Right renal pelvis (tissue), 4 donors: ENCODE measurements at regions not wholly inside any gene's neighbourhood (a gene's known extent, or its start where the extent isn't known, plus 50 kb on each side); places are given as distances from the start of the nearest gene placed in this dataset.

ENCODE experiments used
- DNase-seq, 4 donors: peaks; one replicate each; pipeline ENCODE4 v3.0.0-alpha.2; 2013; ENCODE audit warnings: low read depth in 4 of 4, low spot score in 3 of 4, missing footprints in 1 of 4

GRCh38 chr14:97331526-97331925, 534.3 kb downstream of the VRK1 start:
- DNase-seq = no peak

GRCh38 chr14:97336179-97336578, 539.0 kb downstream of the VRK1 start:
- DNase-seq = no peak

- DNase-seq = no peak
Observed at GRCh38 chr14:97336816-97337215, 539.6 kb downstream of the VRK1 start.

- no peak for DNase-seq
Observed at GRCh38 chr14:97337267-97337666, 540.1 kb downstream of the VRK1 start.

- no peak for DNase-seq
Observed at GRCh38 chr14:97337670-97338069, 540.5 kb downstream of the VRK1 start.

- no peak for DNase-seq
Observed at GRCh38 chr14:97344666-97345065, 547.5 kb downstream of the VRK1 start.

GRCh38 chr14:97346675-97347074, 549.5 kb downstream of the VRK1 start:
- DNase-seq = no peak

- DNase-seq = no peak
Observed at GRCh38 chr14:97349463-97349862, 552.3 kb downstream of the VRK1 start.

- no peak for DNase-seq
Observed at GRCh38 chr14:97349946-97350345, 552.8 kb downstream of the VRK1 start.

- DNase-seq = no peak
Observed at GRCh38 chr14:97350415-97350814, 553.2 kb downstream of the VRK1 start.

- no peak for DNase-seq
Observed at GRCh38 chr14:97350894-97351731, 553.9 kb downstream of the VRK1 start.

- no peak for DNase-seq
Observed at GRCh38 chr14:97353102-97353501, 555.9 kb downstream of the VRK1 start.

- no peak for DNase-seq
Observed at GRCh38 chr14:97354119-97354722, 557.0 kb downstream of the VRK1 start.

- DNase-seq = no peak
Observed at GRCh38 chr14:97359341-97359740, 562.2 kb downstream of the VRK1 start.

GRCh38 chr14:97361181-97361580, 564.0 kb downstream of the VRK1 start:
- no peak for DNase-seq

GRCh38 chr14:97361958-97362357, 564.8 kb downstream of the VRK1 start:
- no peak for DNase-seq

- DNase-seq = no peak
Observed at GRCh38 chr14:97366400-97366799, 569.2 kb downstream of the VRK1 start.

- DNase-seq = no peak
Observed at GRCh38 chr14:97367278-97367677, 570.1 kb downstream of the VRK1 start.

- no peak for DNase-seq
Observed at GRCh38 chr14:97368049-97368448, 570.9 kb downstream of the VRK1 start.

- DNase-seq = no peak
Observed at GRCh38 chr14:97368900-97369564, 571.9 kb downstream of the VRK1 start.

GRCh38 chr14:97369901-97370300, 572.7 kb downstream of the VRK1 start:
- DNase-seq = no peak

- no peak for DNase-seq
Observed at GRCh38 chr14:97376310-97376709, 579.1 kb downstream of the VRK1 start.
